Stomach (tissue), 8 donors: ENCODE measurements at regions not wholly inside any gene's neighbourhood (a gene's known extent, or its start where the extent isn't known, plus 50 kb on each side); places are given as distances from the start of the nearest gene placed in this dataset.

Source experiments
- DNase-seq, 2 donors: peaks; one replicate each; pipeline versions ENCODE4 v3.0.0 to v3.0.0-alpha.2; 2013 to 2019
- H3K27ac ChIP-seq, 5 donors: fragments of 200-600 bp in 4 of 5; sonication (generic) in 4 of 5; one replicate each; pipeline ENCODE4 v1.5.1; 2013 to 2019; ENCODE audit warnings: mild to moderate bottlenecking in 1 of 5, moderate library complexity in 1 of 5
- H3K27me3 ChIP-seq, 3 donors: fragments of 200-600 bp; sonication (generic); one replicate each; pipeline ENCODE4 v1.5.1; 2017 to 2019; ENCODE audit warnings: mixed run types in 1 of 3
- H3K36me3 ChIP-seq, 4 donors: fragments of 200-600 bp; sonication (generic); 1 replicate in 3 of 4; 2 replicates in 1 of 4; pipeline ENCODE4 v1.5.1; 2016 to 2019
- H3K4me1 ChIP-seq, 4 donors: fragments of 200-600 bp; sonication (generic); one replicate each; pipeline ENCODE4 v1.5.1; 2016 to 2019
- H3K4me3 ChIP-seq, 4 donors: fragments of 200-600 bp; sonication (generic) in 3 of 4; one replicate each; pipeline ENCODE4 v1.5.1; 2016 to 2019; ENCODE audit warnings: mild to moderate bottlenecking in 1 of 4
- H3K9me3 ChIP-seq, 4 donors: fragments of 200-600 bp; sonication (generic); one replicate each; pipeline ENCODE4 v1.5.1; 2016 to 2019
- CTCF ChIP-seq, 7 experiments: fragments of 450-650 bp in 4 of 7; fragments of 200-600 bp in 3 of 7; sonication (generic) in 3 of 7; IDR thresholded peaks; one replicate each; pipeline ENCODE4 v1.5.1; 2016 to 2019; ENCODE audit warnings: antibody characterized with exemption in 7 of 7, control low read depth in 2 of 7, mild to moderate bottlenecking in 1 of 7
- EP300 ChIP-seq: sonication (generic); formaldehyde crosslinking; IDR thresholded peaks from one replicate; pipeline ENCODE4 v1.6.1; 2017; ENCODE audit warnings: antibody characterized with exemption
- POLR2A ChIP-seq, 4 donors: fragments of 450-650 bp; IDR thresholded peaks; one replicate each; pipeline ENCODE4 v1.6.1; 2016; ENCODE audit warnings: antibody characterized with exemption in 4 of 4, control low read depth in 2 of 4, mild to moderate bottlenecking in 1 of 4, moderate library complexity in 1 of 4
- POLR2AphosphoS5 ChIP-seq, 3 donors: sonication (generic); formaldehyde crosslinking; IDR thresholded peaks; one replicate each; pipeline ENCODE4 v1.6.1; 2016; ENCODE audit warnings: antibody characterized with exemption in 3 of 3
- WGBS, 5 donors: extraction: QIAGEN DNeasy Blood & Tissue Kit in 3 of 5; methylation state at CpG; one replicate each; pipeline versions ENCODE4 v1.1.5 to v1.1.7; 2013 to 2018; 5-methylcytosine and 5-hydroxymethylcytosine counted together
- intact Hi-C: fragments of 100-400 bp; cut with DNase I; formaldehyde crosslinking; loops from one replicate; pipeline ENCODE4 v1.15.1; 2023; ENCODE audit warnings: low total_unique reads
- donor health status: healthy with polysubstance abuse.
- donor health status: Bipolar disorder and iron deficiency.
- donor health status: healthy.

- WGBS, 5 donors, result 39 to 66% (median 56%) methylated on average over 3 of the region's 3 CpGs
- Histone ChIP-seq H3K27ac (no peak overlapping the region), H3K36me3 (no peaks in the 10 kb centered on the region), H3K4me3 (no peak overlapping the region), H3K9me3 (no peaks in the 10 kb centered on the region), H3K27me3 (no peaks in the 10 kb centered on the region), H3K4me1 (no peaks in the 10 kb centered on the region)
- no peak for DNase-seq
- TF ChIP-seq EP300, result no peak
- no peak for TF ChIP-seq POLR2A (IDR thresholded peaks at IDR 0.05)
- TF ChIP-seq POLR2AphosphoS5 (IDR thresholded peaks at IDR 0.05), result no peak
- no peak for TF ChIP-seq CTCF (IDR thresholded peaks at IDR 0.05)
- intact Hi-C loops, result no loop called here
Observed at GRCh38 chr6:84908304-84908904, 144.0 kb upstream of the TBX18 start.

GRCh38 chr6:84906514-84906913 is 142.1 kb upstream of the TBX18 start:
- no peaks in the 10 kb centered on the region for H3K9me3 ChIP-seq
- H3K36me3 ChIP-seq, result no peaks in the 10 kb centered on the region
- intact Hi-C loops, result no loop called here
- no peak overlapping the region for H3K4me3 ChIP-seq
- TF ChIP-seq POLR2AphosphoS5 (IDR thresholded peaks at IDR 0.05), result no peak
- no peak for TF ChIP-seq POLR2A (IDR thresholded peaks at IDR 0.05)
- TF ChIP-seq EP300, result no peak
- TF ChIP-seq CTCF (IDR thresholded peaks at IDR 0.05), result no peak
- no peak overlapping the region for H3K27ac ChIP-seq
- no peaks in the 10 kb centered on the region for H3K27me3 ChIP-seq
- 85 to 92% (median 90%) methylated on average over 3 of the region's 3 CpGs for WGBS, 5 donors
- no peaks in the 10 kb centered on the region for H3K4me1 ChIP-seq
- DNase-seq, result no peak

- TF ChIP-seq POLR2A (IDR thresholded peaks at IDR 0.05), result no peak
- no peak for TF ChIP-seq CTCF (IDR thresholded peaks at IDR 0.05)
- no peak for TF ChIP-seq EP300
- no peak for TF ChIP-seq POLR2AphosphoS5 (IDR thresholded peaks at IDR 0.05)
- Histone ChIP-seq H3K36me3 (no peaks in the 10 kb centered on the region), H3K4me3 (no peak overlapping the region), H3K27me3 (no peaks in the 10 kb centered on the region), H3K4me1 (no peaks in the 10 kb centered on the region), H3K27ac (no peak overlapping the region), H3K9me3 (no peaks in the 10 kb centered on the region)
- 38 to 48% (median 45%) methylated on average over 1 of the region's 1 CpG for WGBS, 5 donors
- intact Hi-C loops, result no loop called here
- no peak for DNase-seq
Observed at GRCh38 chr6:84905823-84906222, 141.4 kb upstream of the TBX18 start.

GRCh38 chr6:84902354-84902928 is 138.0 kb upstream of the TBX18 start:
- Histone ChIP-seq H3K4me1 (no peaks in the 10 kb centered on the region), H3K27ac (no peak overlapping the region), H3K9me3 (no peaks in the 10 kb centered on the region), H3K4me3 (no peak overlapping the region), H3K36me3 (no peaks in the 10 kb centered on the region), H3K27me3 (no peaks in the 10 kb centered on the region)
- DNase-seq, result no peak
- TF ChIP-seq EP300 (no peak), CTCF (IDR thresholded peaks at IDR 0.05) (no peak), POLR2A (IDR thresholded peaks at IDR 0.05) (no peak), POLR2AphosphoS5 (IDR thresholded peaks at IDR 0.05) (no peak)
- intact Hi-C loops, result no loop called here
- WGBS, 5 donors, result 64 to 85% (median 69%) methylated on average over 3 of the region's 3 CpGs
